ENCODE measurements at regions not wholly inside any gene's neighbourhood (a gene's known extent, or its start where the extent isn't known, plus 50 kb on each side); places are given as distances from the start of the nearest gene placed in this dataset.
"Not testable (repeated sequence)": the region's sequence is repeated elsewhere in the genome, so short reads cannot be mapped to it uniquely, and the experiment has no call there.

DNA sequence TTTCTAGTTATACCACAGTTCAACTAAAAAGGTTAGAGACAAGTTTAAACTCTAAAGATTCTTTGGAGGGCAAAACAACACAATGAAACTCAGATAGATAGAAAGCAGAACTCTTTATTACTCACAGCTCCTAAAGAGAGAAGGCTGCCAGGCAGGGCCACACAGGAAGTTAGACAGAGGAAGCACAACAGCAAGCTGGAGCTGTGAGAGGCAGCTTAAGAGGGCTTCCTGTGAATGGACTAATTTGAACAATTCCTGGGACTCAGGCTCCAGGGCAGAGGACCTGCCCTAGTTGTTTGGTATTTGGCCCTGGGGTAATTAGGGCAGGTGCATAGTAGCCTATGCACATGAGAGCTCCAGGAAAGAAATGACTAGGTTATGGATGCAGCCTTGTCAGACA lies 803.6 kb downstream of the DIAPH3 start:
- DNase-seq (ENCODE audit: low spot score): peak; percentile 60

DNA sequence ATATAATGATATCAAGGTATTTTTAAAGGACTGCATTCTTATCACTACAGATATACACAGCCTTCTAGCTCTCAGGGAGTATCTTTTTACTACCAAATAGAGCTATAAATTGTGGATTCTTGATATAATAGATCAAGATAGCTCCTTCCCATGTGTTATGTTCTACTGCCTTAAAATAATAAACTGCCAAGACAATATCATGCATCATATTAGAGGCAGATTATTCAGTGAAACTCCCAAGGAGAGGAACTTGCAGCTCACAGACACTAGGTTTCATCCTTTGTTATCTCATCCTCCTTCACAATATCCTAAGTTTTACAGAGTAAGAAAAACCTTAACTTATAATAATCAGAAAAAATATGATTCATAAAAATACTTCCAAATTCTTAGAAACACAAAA lies 802.8 kb downstream of the DIAPH3 start:
- DNase-seq (ENCODE audit: low spot score): no peak

DNA sequence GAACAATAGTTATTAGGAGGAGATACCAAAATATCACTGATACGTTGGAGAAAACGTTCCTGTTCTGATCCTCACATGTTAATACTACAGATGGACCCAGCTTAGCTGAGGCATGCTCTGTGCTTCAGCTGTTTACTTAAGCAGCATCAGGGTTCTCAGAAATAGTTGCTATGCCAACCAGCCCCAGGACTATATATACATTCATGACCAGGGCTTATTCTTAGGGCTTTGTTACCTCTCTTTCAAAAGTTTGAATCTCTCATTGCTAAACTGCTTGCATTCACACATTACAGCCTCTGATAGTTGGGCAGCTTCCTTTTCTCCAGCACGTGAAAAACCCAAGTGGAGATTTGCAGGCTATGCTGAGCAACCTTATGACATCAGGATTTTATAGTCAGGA lies 800.4 kb downstream of the DIAPH3 start:
- DNase-seq (ENCODE audit: low spot score): no peak

DNA sequence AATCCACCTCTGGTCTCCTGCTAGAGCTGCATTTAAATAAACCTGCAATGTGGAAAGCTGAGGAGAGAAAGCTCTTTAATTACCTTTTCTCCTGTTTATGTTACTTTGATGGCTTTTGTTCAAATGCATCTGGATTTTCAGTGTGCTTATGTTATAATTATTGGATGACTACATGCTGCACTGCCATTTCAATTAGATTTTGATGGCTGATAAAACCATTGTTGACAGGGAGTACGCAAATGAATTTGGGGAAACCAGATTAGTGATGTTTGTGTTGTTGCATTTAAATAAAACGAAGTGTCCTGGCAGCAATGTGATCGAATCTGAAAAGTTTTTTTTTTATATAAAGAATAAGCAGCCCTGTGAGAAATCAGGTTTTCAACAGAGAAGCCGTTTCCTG lies 799.8 kb downstream of the DIAPH3 start:
- DNase-seq (ENCODE audit: low spot score): no peak

DNA sequence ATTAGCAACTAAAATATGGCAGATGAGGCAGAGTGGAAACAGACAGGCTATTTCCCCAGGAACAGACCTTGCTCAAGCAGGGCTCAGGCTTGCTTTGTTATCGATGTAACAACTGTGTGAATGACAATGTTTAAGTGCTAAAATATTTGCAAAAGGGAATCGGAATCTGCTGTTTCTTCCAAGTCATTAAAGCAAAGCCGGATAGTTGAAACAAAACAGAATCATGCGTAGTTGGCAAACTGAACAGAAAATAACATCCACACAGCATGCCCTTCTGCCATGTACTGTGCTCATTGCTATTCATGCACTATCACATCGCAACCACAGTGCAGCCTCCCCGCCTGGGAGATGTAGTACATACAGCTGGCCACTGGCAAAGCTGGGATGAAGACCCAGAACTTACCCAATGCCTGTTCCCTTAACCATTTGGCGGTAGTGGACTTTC lies 799.1 kb downstream of the DIAPH3 start:
- DNase-seq (ENCODE audit: low spot score): no peak

DNA sequence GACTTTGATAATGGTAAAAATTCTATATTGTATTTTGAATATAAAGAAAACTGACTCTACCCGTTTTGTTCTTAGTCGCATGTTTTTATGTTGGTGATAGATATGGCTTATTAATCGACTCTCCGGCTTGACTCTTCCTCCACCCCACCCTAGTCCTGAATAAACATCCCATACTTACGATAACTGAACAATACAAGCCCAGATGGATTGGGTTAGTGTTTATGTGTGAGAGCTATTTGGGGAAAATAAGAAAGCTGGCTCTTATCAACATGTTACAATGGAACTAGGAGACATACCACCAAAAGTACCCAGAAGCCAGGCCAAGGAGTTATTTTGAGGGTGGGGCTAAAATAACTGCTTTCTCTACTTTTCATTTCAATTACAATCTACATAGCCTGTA lies 796.3 kb downstream of the DIAPH3 start:
- DNase-seq (ENCODE audit: low spot score): no peak

- DNase-seq (ENCODE audit: low spot score): no peak
These were observed 795.8 kb downstream of the DIAPH3 start for GRCh38 chr13:59367904-59368303.

GRCh38 chr13:59368693-59369092 lies 795.0 kb downstream of the DIAPH3 start:
- no peak for DNase-seq (ENCODE audit: low spot score)

DNA sequence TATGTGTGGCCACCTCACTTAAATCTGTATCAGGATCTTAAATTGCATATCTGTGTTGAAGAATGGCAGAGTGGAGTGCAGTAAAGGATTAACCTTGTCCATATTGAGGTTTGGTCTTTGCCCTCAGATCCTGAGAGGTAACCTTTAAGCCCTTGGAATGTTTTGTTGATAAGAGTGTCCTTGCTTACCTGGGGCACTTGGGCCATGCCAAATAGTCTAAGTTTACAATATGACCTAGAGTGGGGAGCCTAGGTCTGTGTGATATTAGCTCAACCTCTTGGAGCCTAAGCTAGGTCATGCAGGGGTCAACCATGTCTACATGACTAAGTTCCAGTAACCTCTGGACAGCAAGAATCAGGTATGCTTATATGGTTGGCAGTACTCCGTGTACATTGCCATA lies 792.5 kb downstream of the DIAPH3 start:
- no peak for DNase-seq (ENCODE audit: low spot score)

DNA sequence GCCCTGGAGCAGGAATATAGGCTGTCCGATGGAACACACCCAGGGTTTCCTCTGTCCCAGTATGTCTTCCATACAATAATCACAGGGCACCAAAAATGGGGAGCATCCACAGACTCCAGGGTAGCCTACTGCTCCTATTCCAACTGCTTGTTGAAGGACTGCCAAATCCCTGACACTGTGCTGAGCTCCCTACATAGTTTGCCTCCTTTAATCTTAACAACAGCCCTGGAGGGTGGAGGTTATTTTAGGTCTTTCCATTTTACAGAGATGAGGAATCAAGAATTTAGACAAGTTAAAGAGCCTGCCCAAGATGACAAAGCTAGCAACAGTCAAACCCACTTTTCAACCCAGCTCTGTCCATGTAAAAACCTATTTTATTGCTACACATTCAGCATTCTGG lies 790.4 kb downstream of the DIAPH3 start:
- no peak for DNase-seq (ENCODE audit: low spot score)

GRCh38 chr13:59374691-59375090 lies 789.0 kb downstream of the DIAPH3 start:
- DNase-seq (ENCODE audit: low spot score): no peak

DNA sequence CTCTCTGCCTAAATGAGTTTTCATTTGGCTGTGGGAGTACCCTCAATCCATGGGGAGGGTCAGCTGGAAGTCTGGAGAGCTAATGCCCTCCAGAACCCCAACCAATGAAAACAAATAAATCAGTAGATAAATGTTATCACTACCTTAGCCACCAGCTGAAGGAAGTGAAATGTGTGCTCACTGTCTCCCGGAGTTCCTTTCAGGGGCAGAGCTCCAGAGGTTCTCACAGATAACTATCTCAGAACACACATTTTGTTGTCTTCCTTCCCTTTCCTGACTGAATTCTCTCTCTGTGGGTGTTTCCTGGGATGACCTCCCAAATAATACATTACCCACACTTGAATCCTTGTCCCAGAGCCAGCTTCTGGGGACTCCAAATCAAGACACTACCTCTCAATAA lies 779.6 kb downstream of the DIAPH3 start:
- DNase-seq (ENCODE audit: low spot score): no peak

- DNase-seq (ENCODE audit: low spot score): peak; percentile 87
These were observed 772.0 kb downstream of the DIAPH3 start for GRCh38 chr13:59391696-59392095.

- DNase-seq (ENCODE audit: low spot score): no peak
These were observed 771.4 kb downstream of the DIAPH3 start for GRCh38 chr13:59392328-59392727.

DNA sequence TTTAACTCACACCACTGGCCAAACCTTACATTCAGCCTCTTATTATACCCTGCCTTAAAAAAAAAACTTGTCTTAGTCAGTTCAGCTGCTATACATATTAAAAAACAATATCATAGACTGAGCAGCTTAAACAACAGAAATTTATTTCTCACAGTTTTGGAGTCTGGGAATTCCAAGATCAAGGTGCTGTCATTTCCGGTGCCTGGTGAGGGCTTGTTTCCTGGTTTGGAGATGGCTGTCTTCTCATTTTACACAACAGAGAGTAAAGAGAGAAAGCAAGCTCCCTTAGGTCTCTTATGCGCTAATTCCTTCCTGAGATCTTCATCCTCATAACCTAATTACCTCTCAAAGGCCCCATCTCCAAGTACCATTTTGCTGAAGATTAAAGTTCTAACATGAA lies 769.2 kb downstream of the DIAPH3 start:
- DNase-seq (ENCODE audit: low spot score): peak; percentile 87

DNA sequence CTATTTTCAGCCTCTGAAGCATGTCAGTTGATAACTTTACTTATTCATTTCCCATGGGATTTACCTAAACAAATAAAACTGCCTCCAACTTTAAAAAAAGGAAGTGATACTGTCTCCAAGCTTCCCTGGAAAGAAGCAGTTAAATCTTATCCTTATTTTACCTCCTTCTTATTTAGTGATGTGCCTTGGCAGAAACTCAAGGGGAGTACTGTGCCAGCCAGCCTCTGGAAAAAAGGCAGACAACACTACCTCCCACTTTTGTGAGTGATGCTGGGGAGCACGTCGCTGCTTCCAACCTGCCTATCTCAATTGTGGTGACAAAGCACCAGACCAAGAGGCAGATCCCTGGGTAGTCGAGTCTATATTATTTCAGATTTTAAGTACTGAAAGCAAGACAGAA lies 765.6 kb downstream of the DIAPH3 start:
- DNase-seq (ENCODE audit: low spot score): peak; percentile 56

DNA sequence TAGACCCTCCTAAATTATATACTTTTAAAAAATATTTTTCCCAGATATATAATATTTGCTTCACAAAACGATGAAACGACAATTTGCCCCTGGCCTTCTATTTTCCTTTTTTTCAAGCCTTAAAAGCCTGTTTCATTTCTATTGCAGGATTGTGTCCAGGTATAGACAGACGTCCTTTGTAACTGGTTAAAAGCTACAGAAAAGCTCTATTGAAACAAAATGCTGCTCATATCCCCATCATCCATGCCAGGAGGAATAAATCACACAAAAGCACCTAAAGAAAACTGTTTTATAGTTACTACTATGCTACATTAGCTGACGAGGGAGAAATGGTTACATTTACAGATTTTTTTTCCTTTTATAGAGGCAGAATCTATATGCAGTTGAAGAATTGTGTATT lies 765.1 kb downstream of the DIAPH3 start:
- no peak for DNase-seq (ENCODE audit: low spot score)

- no peak for DNase-seq (ENCODE audit: low spot score)
These were observed 764.2 kb downstream of the DIAPH3 start for GRCh38 chr13:59399513-59399912.

GRCh38 chr13:59404331-59404730 lies 759.4 kb downstream of the DIAPH3 start:
- no peak for DNase-seq (ENCODE audit: low spot score)

DNA sequence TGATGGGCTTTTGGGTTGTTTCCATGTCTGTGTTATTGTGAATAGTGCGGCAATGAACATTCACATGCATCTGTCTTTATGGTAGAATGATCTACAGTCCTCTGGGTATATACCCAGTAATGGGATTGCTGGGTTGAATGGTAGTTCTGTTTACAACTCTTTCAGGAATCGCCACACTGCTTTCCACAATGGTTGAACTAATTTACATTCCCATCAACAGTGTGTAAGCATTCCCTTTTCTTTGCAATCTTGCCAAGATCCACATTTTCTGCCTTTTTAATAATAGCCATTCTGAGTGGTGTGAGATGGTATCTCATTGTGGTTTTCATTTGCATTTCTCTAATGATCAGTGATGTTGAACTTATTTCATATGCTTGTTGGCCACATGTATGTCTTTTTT lies 756.5 kb downstream of the DIAPH3 start:
- not testable (repeated sequence) for DNase-seq (ENCODE audit: low spot score)

GRCh38 chr13:59408738-59409137 lies 755.0 kb downstream of the DIAPH3 start:
- DNase-seq (ENCODE audit: low spot score): no peak

DNA sequence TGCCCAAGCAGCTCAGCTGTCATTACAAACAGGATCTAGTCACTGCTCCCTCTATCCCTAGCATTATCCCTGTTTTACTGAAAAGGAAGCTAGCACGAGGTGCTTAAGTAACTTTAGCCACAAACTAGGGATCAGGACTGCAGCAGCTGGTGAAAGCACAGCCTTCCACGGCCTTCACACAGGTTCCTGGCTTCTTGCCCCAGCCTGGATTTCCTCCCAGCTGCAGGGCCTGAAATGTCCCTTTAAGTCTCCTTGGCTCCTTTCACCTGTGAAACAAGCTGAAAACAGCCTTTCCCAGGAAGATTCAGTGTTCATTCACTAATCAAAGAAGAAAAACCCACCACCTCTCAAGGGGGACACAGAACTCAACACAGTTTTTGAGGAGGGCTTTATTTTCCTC lies 754.5 kb downstream of the DIAPH3 start:
- no peak for DNase-seq (ENCODE audit: low spot score)

DNA sequence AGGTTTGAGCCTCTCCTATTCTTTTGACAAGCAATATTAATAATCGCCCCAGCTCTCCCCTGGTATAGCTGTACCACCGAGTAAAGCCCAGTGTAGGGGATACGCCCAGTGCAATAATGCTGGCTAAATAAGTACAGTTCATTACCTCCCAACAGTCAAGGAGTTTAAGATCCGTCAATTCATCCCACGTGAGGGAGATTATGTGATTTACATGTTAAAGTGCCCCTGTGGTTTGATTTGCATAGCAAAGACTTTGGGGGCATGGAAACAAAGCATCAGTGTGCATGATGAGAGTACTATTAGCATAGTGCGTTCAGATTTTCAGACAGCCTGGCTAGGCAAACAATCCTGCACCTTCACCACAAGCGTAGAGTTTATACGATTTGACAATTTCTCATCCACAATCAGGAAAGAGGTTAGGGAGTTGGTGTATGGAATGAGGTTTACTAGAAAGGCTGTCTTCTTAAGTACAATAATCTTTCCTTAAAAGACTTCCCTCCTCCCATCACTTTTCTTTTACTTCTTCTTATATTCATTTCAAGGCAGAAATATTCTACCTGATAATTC lies 754.0 kb downstream of the DIAPH3 start:
- no peak for DNase-seq (ENCODE audit: low spot score)

- no peak for DNase-seq (ENCODE audit: low spot score)
These were observed 750.6 kb downstream of the DIAPH3 start for GRCh38 chr13:59413126-59413525.

DNA sequence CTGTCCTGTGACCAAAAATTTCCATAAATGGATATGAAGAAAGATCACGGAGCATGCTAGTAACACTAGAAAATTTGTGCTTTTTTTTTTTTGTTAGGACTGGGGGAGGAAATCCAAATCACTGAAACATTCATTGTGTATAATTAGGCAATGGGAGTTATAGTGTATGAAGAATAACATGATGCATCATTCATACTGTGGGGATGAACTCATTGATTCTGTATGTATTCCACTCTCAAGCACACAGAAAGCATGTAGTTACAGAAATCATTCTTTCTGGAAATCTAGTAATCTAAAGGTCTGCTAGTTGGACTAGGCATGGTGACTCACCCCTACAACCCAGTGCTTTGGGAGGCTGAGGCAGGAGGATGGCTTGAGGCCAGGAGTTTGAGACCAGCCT lies 749.7 kb downstream of the DIAPH3 start:
- DNase-seq (ENCODE audit: low spot score): no peak

All from kidney capillary endothelial cell (primary cell).